Breast epithelium (tissue), 4 donors: ENCODE measurements at regions not wholly inside any gene's neighbourhood (a gene's known extent, or its start where the extent isn't known, plus 50 kb on each side); places are given as distances from the start of the nearest gene placed in this dataset.
"Not testable (repeated sequence)": the region's sequence is repeated elsewhere in the genome, so short reads cannot be mapped to it uniquely, and the experiment has no call there.

ENCODE experiments used
- DNase-seq, 2 donors: peaks; one replicate each; pipeline ENCODE4 v3.0.0-alpha.2; 2019; ENCODE audit warnings: low spot score in 2 of 2
- H3K27ac ChIP-seq, 2 donors: fragments of 200-600 bp; sonication (generic) in 1 of 2; one replicate each; pipeline ENCODE4 v1.5.1; 2016 to 2019; ENCODE audit warnings: mild to moderate bottlenecking in 1 of 2
- H3K27me3 ChIP-seq, 2 donors: fragments of 200-600 bp; sonication (generic) in 1 of 2; one replicate each; pipeline versions ENCODE4 v1.5.1 to v1.6.0; 2017 to 2019; ENCODE audit warnings: control low read depth in 1 of 2, mild to moderate bottlenecking in 1 of 2
- H3K36me3 ChIP-seq: fragments of 200-600 bp; one replicate; pipeline ENCODE4 v1.5.1; 2019
- H3K4me1 ChIP-seq, 2 donors: fragments of 200-600 bp; sonication (generic); one replicate each; pipeline ENCODE4 v1.5.1; 2016 to 2019; ENCODE audit warnings: control low read depth in 1 of 2
- H3K4me3 ChIP-seq, 3 donors: fragments of 200-600 bp; sonication (generic); 1 replicate in 2 of 3; 2 replicates in 1 of 3; pipeline ENCODE4 v1.5.1; 2016 to 2019; ENCODE audit warnings: mild to moderate bottlenecking in 3 of 3, moderate library complexity in 2 of 3
- H3K9me3 ChIP-seq, 2 donors: fragments of 200-600 bp; sonication (generic) in 1 of 2; one replicate each; pipeline ENCODE4 v1.5.1; 2016 to 2019; ENCODE audit warnings: control low read depth in 1 of 2
- POLR2A ChIP-seq: fragments of 450-650 bp; IDR thresholded peaks from one replicate; pipeline ENCODE4 v1.6.1; 2016; ENCODE audit warnings: antibody characterized with exemption, mild to moderate bottlenecking, moderate library complexity
- POLR2AphosphoS5 ChIP-seq, 3 donors: sonication (generic); formaldehyde crosslinking; IDR thresholded peaks; one replicate each; pipeline ENCODE4 v1.6.1; 2017; ENCODE audit warnings: antibody characterized with exemption in 3 of 3
- intact Hi-C: fragments of 100-400 bp; cut with DNase I; formaldehyde crosslinking; loops from one replicate; pipeline ENCODE4 v1.15.1; 2023; ENCODE audit warnings: low total_unique reads
- TF ChIP-seq, protein P1 (sequence below), 3 donors: fragments of 450-650 bp; IDR thresholded peaks; one replicate each; pipeline ENCODE4 v1.5.1; 2016 to 2017; ENCODE audit warnings: antibody characterized with exemption in 3 of 3, mild to moderate bottlenecking in 3 of 3, moderate library complexity in 3 of 3

DNA sequence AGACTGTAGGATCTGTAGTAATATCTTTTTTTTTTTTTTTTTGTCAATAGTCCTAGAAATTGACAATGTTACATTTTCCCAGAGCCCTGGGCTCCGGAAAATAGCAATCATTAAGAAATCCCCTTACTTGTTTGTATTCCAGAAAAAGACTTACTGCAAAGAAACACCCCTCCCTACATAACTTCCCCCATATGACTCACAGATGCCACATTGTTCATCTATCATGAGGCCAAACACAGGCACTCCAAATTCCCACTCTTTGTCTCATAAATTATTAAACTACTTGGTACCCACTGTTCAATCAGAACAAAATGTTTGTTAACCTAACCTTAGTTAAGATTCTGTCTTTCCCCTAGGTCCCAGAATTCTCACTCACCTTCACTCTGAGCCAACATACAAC, 53.5 kb downstream of the TEX51 start:
- Histone ChIP-seq H3K27me3 (no peaks in the 10 kb centered on the region), H3K4me1 (no peaks in the 10 kb centered on the region), H3K27ac (no peak overlapping the region), H3K4me3 (no peak overlapping the region), H3K36me3 (no peaks in the 10 kb centered on the region), H3K9me3 (no peaks in the 10 kb centered on the region)
- intact Hi-C loops = no loop called here
- TF ChIP-seq, protein P1, sequence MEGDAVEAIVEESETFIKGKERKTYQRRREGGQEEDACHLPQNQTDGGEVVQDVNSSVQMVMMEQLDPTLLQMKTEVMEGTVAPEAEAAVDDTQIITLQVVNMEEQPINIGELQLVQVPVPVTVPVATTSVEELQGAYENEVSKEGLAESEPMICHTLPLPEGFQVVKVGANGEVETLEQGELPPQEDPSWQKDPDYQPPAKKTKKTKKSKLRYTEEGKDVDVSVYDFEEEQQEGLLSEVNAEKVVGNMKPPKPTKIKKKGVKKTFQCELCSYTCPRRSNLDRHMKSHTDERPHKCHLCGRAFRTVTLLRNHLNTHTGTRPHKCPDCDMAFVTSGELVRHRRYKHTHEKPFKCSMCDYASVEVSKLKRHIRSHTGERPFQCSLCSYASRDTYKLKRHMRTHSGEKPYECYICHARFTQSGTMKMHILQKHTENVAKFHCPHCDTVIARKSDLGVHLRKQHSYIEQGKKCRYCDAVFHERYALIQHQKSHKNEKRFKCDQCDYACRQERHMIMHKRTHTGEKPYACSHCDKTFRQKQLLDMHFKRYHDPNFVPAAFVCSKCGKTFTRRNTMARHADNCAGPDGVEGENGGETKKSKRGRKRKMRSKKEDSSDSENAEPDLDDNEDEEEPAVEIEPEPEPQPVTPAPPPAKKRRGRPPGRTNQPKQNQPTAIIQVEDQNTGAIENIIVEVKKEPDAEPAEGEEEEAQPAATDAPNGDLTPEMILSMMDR (IDR thresholded peaks at IDR 0.05) = no peak
- TF ChIP-seq POLR2AphosphoS5 (IDR thresholded peaks at IDR 0.05) = no peak
- TF ChIP-seq POLR2A = no peak
- no peak for DNase-seq

DNA sequence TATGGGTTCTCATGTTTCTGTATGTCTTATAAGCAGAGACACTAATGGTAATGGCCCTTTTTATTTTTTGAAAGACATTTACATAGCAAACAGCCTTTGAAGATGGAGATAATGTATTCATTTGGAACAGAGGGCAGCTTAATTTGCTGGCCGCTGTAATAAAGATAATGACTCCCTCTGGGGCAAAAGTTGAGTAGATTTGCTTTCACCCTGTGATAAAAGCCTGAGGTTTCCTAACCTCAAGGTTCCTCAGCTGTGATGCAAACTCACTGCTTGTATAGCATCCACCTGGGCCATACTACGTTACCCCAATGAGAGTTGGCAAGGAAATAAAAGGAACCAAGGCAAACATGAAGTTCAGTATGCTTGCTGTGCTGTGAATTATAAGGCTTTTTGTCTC, 54.8 kb downstream of the TEX51 start:
- TF ChIP-seq, protein P1 (IDR thresholded peaks at IDR 0.05) = no peak
- TF ChIP-seq POLR2A = no peak
- TF ChIP-seq POLR2AphosphoS5 (IDR thresholded peaks at IDR 0.05) = no peak
- Histone ChIP-seq H3K4me1 (no peaks in the 10 kb centered on the region), H3K36me3 (no peaks in the 10 kb centered on the region), H3K9me3 (no peaks in the 10 kb centered on the region), H3K27ac (no peak overlapping the region), H3K4me3 (no peak overlapping the region), H3K27me3 (no peaks in the 10 kb centered on the region)
- intact Hi-C loops = no loop called here
- no peak for DNase-seq

DNA sequence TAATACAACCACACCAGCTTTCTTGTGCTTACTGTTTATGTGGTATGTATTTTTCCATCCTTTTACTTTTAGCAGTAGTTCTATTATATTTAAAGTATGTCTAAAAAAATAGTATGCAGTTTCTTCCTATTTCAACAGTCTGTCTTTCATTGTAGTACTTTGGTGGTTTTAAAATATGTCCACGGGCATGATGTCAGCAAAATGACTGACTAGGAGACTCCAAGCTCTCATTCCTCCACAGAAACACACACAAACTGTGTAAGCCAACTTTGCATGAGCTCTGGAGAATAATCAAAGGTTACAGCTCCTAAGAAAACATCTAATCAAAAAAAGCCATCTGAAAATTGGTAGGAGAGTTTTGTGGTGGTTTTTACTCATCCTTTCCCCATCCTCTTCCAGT, 56.1 kb downstream of the TEX51 start:
- no peaks in the 10 kb centered on the region for H3K27me3 ChIP-seq
- H3K9me3 ChIP-seq = no peaks in the 10 kb centered on the region
- H3K4me1 ChIP-seq = no peaks in the 10 kb centered on the region
- no peaks in the 10 kb centered on the region for H3K36me3 ChIP-seq
- H3K27ac ChIP-seq = no peak overlapping the region
- TF ChIP-seq POLR2A = no peak
- TF ChIP-seq, protein P1 (IDR thresholded peaks at IDR 0.05) = no peak
- TF ChIP-seq POLR2AphosphoS5 (IDR thresholded peaks at IDR 0.05) = no peak
- DNase-seq = no peak
- no peak overlapping the region for H3K4me3 ChIP-seq
- intact Hi-C loops = no loop called here

DNA sequence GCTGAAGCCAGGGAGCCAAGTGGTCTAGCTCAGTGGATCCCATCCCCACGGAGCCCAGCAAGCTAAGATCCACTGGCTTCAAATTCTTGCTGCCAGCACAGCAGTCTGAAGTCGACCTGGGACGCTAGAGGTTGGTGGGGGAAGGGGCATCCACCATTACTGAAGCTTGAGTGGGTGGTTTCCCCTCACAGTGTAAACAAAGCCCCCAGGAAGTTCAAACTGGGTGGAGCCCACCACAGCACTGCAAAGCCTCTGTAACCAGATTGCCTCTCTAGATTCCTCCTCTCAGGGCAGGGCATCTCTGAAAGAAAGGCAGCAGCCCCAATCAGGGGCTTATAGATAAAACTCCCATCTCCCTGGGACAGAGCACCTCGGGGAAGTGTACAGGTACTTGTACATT, 58.1 kb downstream of the TEX51 start:
- H3K27me3 ChIP-seq, DNase-seq, H3K4me1 ChIP-seq, H3K27ac ChIP-seq, intact Hi-C loops, H3K9me3 ChIP-seq, H3K4me3 ChIP-seq, H3K36me3 ChIP-seq: not testable (repeated sequence)

DNA sequence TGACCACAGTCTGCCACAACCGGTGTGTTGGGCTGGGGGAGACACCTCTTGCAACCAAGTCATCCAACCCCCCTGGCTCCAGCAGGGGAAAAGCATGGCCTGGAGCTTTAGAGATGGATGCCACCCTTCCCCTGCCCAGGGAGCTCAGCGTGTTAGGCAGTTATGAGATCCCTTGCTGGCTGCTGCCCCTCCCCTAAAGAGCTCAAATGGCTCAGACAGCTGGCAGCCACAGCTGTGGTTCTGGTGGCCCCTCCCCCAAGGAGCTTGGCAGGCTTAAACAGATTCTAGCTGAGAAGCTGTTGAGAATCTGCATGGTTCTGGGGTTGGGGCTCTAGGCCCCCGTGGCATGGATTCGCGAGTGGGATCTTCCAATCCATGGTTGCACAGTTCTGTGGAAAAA, 64.7 kb downstream of the TEX51 start:
- H3K4me1 ChIP-seq = no peaks in the 10 kb centered on the region
- intact Hi-C loops = loop anchor here (10.0 kb wide), 1 partner anchor 861 kb away; no protein-coding TSS in a partner anchor
- H3K27me3 ChIP-seq = no peaks in the 10 kb centered on the region
- H3K36me3 ChIP-seq = no peaks in the 10 kb centered on the region
- no peak for DNase-seq
- no peaks in the 10 kb centered on the region for H3K9me3 ChIP-seq
- no peak for TF ChIP-seq POLR2A
- TF ChIP-seq, protein P1 (IDR thresholded peaks at IDR 0.05) = no peak
- no peak for TF ChIP-seq POLR2AphosphoS5 (IDR thresholded peaks at IDR 0.05)
- H3K4me3 ChIP-seq = no peak overlapping the region
- no peak overlapping the region for H3K27ac ChIP-seq

DNA sequence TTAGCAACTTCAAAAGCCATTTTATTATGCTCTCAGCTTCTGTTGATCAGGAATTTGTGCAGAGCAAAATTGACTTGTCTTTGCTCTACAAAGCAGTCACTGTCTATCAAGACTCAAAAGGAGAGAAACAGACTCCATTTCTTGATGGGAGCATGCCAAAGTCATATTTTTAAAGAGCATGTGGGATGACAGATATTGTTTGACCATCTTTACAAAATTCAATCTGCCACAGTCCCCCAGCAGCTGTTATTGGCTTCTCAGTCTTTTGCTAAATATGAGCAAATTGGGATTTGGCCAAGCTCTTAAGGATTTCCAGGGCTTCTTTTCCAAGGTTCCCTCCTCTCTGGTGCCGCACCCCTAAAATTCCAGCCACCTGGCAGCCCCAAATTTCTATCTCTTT, 67.9 kb downstream of the TEX51 start:
- Histone ChIP-seq H3K27ac (no peak overlapping the region), H3K4me1 (no peaks in the 10 kb centered on the region), H3K9me3 (no peaks in the 10 kb centered on the region), H3K4me3 (no peak overlapping the region), H3K36me3 (no peaks in the 10 kb centered on the region), H3K27me3 (no peaks in the 10 kb centered on the region)
- TF ChIP-seq, protein P1 (IDR thresholded peaks at IDR 0.05) = no peak
- TF ChIP-seq POLR2A = no peak
- no peak for TF ChIP-seq POLR2AphosphoS5 (IDR thresholded peaks at IDR 0.05)
- intact Hi-C loops = loop anchor here (10.0 kb wide), 1 partner anchor 858 kb away; no protein-coding TSS in a partner anchor
- DNase-seq = no peak
